ENCODE measurements at regions not wholly inside any gene's neighbourhood (a gene's known extent, or its start where the extent isn't known, plus 50 kb on each side); places are given as distances from the start of the nearest gene placed in this dataset.

GRCh38 chr2:60652832-60653340 is 99.4 kb upstream of the BCL11A start:
- Histone ChIP-seq H3K27ac (no peak overlapping the region), H3K4me3 (no peak overlapping the region), H3K9me3 (no peaks in the 10 kb centered on the region), H3K4me1 (no peaks in the 10 kb centered on the region), H3K36me3 (no peaks in the 10 kb centered on the region), H3K27me3 (peaks cover 0 to 38% (median 0%) of the 10 kb centered on the region in 4 donors)
- intact Hi-C loops (cut with DNase I): no loop called here
- TF ChIP-seq, protein P1, sequence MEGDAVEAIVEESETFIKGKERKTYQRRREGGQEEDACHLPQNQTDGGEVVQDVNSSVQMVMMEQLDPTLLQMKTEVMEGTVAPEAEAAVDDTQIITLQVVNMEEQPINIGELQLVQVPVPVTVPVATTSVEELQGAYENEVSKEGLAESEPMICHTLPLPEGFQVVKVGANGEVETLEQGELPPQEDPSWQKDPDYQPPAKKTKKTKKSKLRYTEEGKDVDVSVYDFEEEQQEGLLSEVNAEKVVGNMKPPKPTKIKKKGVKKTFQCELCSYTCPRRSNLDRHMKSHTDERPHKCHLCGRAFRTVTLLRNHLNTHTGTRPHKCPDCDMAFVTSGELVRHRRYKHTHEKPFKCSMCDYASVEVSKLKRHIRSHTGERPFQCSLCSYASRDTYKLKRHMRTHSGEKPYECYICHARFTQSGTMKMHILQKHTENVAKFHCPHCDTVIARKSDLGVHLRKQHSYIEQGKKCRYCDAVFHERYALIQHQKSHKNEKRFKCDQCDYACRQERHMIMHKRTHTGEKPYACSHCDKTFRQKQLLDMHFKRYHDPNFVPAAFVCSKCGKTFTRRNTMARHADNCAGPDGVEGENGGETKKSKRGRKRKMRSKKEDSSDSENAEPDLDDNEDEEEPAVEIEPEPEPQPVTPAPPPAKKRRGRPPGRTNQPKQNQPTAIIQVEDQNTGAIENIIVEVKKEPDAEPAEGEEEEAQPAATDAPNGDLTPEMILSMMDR (IDR thresholded peaks at IDR 0.05): no peak
- no peak for TF ChIP-seq POLR2A (IDR thresholded peaks at IDR 0.05)
- no peak for DNase-seq
- 56 to 77% methylated on average over 12 to 13 of the region's 15 CpGs for WGBS, 2 donors

GRCh38 chr2:60657673-60658072 is 98.4 kb upstream of the PAPOLG start:
- Histone ChIP-seq H3K27me3 (peaks cover 0 to 40% (median 0%) of the 10 kb centered on the region in 4 donors), H3K36me3 (no peaks in the 10 kb centered on the region), H3K27ac (no peak overlapping the region), H3K4me3 (no peak overlapping the region), H3K9me3 (no peaks in the 10 kb centered on the region), H3K4me1 (no peaks in the 10 kb centered on the region)
- 76 to 83% methylated on average over 4 of the region's 4 CpGs for WGBS, 2 donors
- DNase-seq: no peak
- no peak for TF ChIP-seq POLR2A (IDR thresholded peaks at IDR 0.05)
- TF ChIP-seq, protein P1 (IDR thresholded peaks at IDR 0.05): no peak
- intact Hi-C loops (cut with DNase I): no loop called here

DNA sequence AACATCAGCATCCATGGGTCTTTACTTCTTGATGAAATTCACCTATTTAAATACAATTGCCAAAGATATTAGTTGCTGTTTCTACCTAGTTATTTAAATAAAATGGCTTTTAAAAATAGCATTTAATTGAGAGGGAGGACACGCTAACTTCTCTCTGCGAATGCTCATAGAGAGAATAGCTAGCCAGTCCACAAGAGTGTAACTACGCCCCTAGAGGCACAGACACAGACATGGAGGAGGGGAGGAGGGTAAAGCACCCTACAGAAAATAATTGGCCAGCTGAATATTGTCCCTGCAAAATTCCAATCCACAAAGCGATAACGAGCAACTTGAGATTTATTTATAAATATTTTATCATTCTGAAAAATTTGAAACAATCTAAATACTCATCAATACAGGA is 97.0 kb upstream of the PAPOLG start:
- TF ChIP-seq POLR2A (IDR thresholded peaks at IDR 0.05): no peak
- TF ChIP-seq, protein P1 (IDR thresholded peaks at IDR 0.05): no peak
- WGBS, 2 donors: 74 to 90% methylated on average over 5 of the region's 5 CpGs
- no peaks in the 10 kb centered on the region for H3K9me3 ChIP-seq
- intact Hi-C loops (cut with DNase I): no loop called here
- no peak for DNase-seq
- H3K27ac ChIP-seq: no peak overlapping the region
- no peak overlapping the region for H3K4me3 ChIP-seq
- peaks cover 0 to 30% (median 0%) of the 10 kb centered on the region in 4 donors for H3K27me3 ChIP-seq
- H3K36me3 ChIP-seq: no peaks in the 10 kb centered on the region
- H3K4me1 ChIP-seq: no peaks in the 10 kb centered on the region

DNA sequence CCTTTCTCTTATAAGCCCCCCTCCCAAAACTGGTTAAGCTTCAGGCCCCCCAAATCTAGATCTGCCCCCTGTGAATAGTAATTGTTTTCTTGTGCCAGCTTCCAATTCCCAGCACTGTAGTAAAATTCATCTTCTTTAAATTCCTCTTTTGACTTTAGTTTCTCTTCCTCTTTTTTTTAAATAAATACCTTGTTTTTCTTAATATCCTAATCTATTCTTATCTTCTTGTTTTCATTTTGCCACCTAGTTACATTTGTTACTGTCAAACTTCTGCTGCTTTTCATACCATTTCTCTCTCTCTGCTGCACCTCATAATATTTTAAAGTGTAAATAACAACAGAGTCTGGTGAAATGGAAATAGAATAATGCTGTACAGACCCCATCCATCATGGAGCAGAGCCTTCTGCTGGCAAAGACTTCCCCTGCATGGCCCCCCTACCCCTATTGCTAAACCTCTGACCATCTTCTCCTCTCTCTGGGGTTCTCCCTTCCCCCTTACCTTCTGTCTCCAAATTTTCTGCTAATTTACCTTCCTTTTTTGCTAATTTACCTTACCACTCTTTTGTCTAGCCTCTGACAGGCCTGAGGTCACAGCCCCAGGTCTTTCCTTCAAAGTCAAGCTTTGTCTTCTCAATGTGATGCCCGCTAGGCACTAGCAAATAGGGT is 94.9 kb upstream of the PAPOLG start:
- H3K27ac ChIP-seq: no peak overlapping the region
- H3K9me3 ChIP-seq: no peaks in the 10 kb centered on the region
- H3K27me3 ChIP-seq: peaks cover 0 to 24% (median 0%) of the 10 kb centered on the region in 4 donors
- TF ChIP-seq, protein P1 (IDR thresholded peaks at IDR 0.05): no peak
- TF ChIP-seq POLR2A (IDR thresholded peaks at IDR 0.05): no peak
- intact Hi-C loops (cut with DNase I): no loop called here
- no peak for DNase-seq
- H3K4me3 ChIP-seq: no peak overlapping the region
- H3K4me1 ChIP-seq: no peaks in the 10 kb centered on the region
- no peaks in the 10 kb centered on the region for H3K36me3 ChIP-seq
- WGBS, 2 donors: 73 to 85% methylated on average over 1 of the region's 1 CpG

GRCh38 chr2:60662781-60663180 is 93.3 kb upstream of the PAPOLG start:
- intact Hi-C loops (cut with DNase I): no loop called here
- no peak overlapping the region for H3K27ac ChIP-seq

More at GRCh38 chr2:60662781-60663180, 93.3 kb upstream of the PAPOLG start:
- TF ChIP-seq, protein P1 (IDR thresholded peaks at IDR 0.05): no peak
- TF ChIP-seq POLR2A (IDR thresholded peaks at IDR 0.05): no peak
- DNase-seq: no peak
- H3K27me3 ChIP-seq: peaks cover 0 to 17% (median 0%) of the 10 kb centered on the region in 4 donors
- H3K4me3 ChIP-seq: no peak overlapping the region
- no peaks in the 10 kb centered on the region for H3K9me3 ChIP-seq
- no peaks in the 10 kb centered on the region for H3K36me3 ChIP-seq
- H3K4me1 ChIP-seq: no peaks in the 10 kb centered on the region
